H54 (cell line): ENCODE measurements at regions not wholly inside any gene's neighbourhood (a gene's known extent, or its start where the extent isn't known, plus 50 kb on each side); places are given as distances from the start of the nearest gene placed in this dataset.
"Not testable (repeated sequence)": the region's sequence is repeated elsewhere in the genome, so short reads cannot be mapped to it uniquely, and the experiment has no call there.

Experiments
- DNase-seq: peaks from one replicate; pipeline ENCODE4 v3.0.0; 2011; ENCODE audit warnings: low spot score, mixed read lengths; ENCODE audit not compliant: insufficient read length
- FAIRE-seq: peaks from 3 replicates; lab custom pipeline; 2011; peaks lifted over from hg19 to GRCh38; lab: Jason Lieb, UNC
- POLR2A ChIP-seq: IDR thresholded peaks from 2 replicates; pipeline ENCODE4 v1.6.1; 2011; ENCODE audit warnings: low read depth, mild to moderate bottlenecking, low read length

GRCh38 chr1:223036479-223036845 lies 106.6 kb downstream of the TLR5 start:
- DNase-seq (no peak), FAIRE-seq (no peak)

GRCh38 chr1:223037845-223038244 lies 105.2 kb downstream of the TLR5 start:
- TF ChIP-seq POLR2A: no peak
- no peak for FAIRE-seq
- no peak for DNase-seq

More at GRCh38 chr1:223036479-223036845, 106.6 kb downstream of the TLR5 start:
- no peak for TF ChIP-seq POLR2A

GRCh38 chr1:223038288-223039006 lies 104.6 kb downstream of the TLR5 start:
- TF ChIP-seq POLR2A: no peak
- FAIRE-seq: no peak
- no peak for DNase-seq

- DNase-seq (no peak), FAIRE-seq (no peak)
- TF ChIP-seq POLR2A: no peak
Measured at GRCh38 chr1:223039990-223040389, 103.1 kb downstream of the TLR5 start.

- FAIRE-seq (no peak), DNase-seq (no peak)
- no peak for TF ChIP-seq POLR2A
Measured at GRCh38 chr1:223041481-223041880, 101.6 kb downstream of the TLR5 start.

GRCh38 chr1:223045164-223045957 lies 97.7 kb downstream of the TLR5 start:
- TF ChIP-seq POLR2A: no peak
- DNase-seq (no peak), FAIRE-seq (no peak)

GRCh38 chr1:223046011-223046410 lies 97.0 kb downstream of the TLR5 start:
- FAIRE-seq: no peak
- DNase-seq: no peak
- TF ChIP-seq POLR2A: no peak

GRCh38 chr1:223046463-223046862 lies 96.6 kb downstream of the TLR5 start:
- not testable (repeated sequence) for FAIRE-seq, DNase-seq

- TF ChIP-seq POLR2A: no peak
- DNase-seq (no peak), FAIRE-seq (no peak)
Measured at GRCh38 chr1:223048026-223048425, 95.0 kb downstream of the TLR5 start.

- DNase-seq (no peak), FAIRE-seq (no peak)
- TF ChIP-seq POLR2A: no peak
Measured at GRCh38 chr1:223052462-223052861, 90.6 kb downstream of the TLR5 start.

- TF ChIP-seq POLR2A: no peak
- DNase-seq: no peak
- no peak for FAIRE-seq
Measured at GRCh38 chr1:223052931-223053330, 90.1 kb downstream of the TLR5 start.

- no peak for DNase-seq
- TF ChIP-seq POLR2A: no peak
- FAIRE-seq: no peak
Measured at GRCh38 chr1:223056802-223057201, 86.2 kb downstream of the TLR5 start.

- no peak for TF ChIP-seq POLR2A
- no peak for FAIRE-seq
- DNase-seq: no peak
Measured at GRCh38 chr1:223057569-223058093, 85.4 kb downstream of the TLR5 start.
